Karpas-422 (cell line): ENCODE measurements at regions not wholly inside any gene's neighbourhood (a gene's known extent, or its start where the extent isn't known, plus 50 kb on each side); places are given as distances from the start of the nearest gene placed in this dataset.

Experiments used
- DNase-seq: peaks from one replicate; pipeline ENCODE4 v3.0.0-alpha.2; 2015
- H2AFZ ChIP-seq: fragments of 200-600 bp; sonication (generic); 2 replicates; pipeline ENCODE4 v1.6.1; 2014; ENCODE audit warnings: antibody characterized with exemption, low read length, mixed read lengths
- H3K27ac ChIP-seq: fragments of 200-600 bp; sonication (generic); 2 replicates; pipeline ENCODE4 v1.5.1; 2014; ENCODE audit warnings: mild to moderate bottlenecking, low read length, moderate library complexity
- H3K27me3 ChIP-seq: fragments of 200-600 bp; sonication (generic); 2 replicates; pipeline ENCODE4 v1.6.1; 2014; ENCODE audit warnings: low read length, mixed read lengths
- H3K36me3 ChIP-seq: fragments of 200-600 bp; sonication (generic); 2 replicates; pipeline ENCODE4 v1.6.1; 2014; ENCODE audit warnings: low read length, mixed read lengths; ENCODE audit not compliant: insufficient read depth
- H3K4me1 ChIP-seq: fragments of 200-600 bp; sonication (generic); 2 replicates; pipeline ENCODE4 v1.6.1; 2014; ENCODE audit warnings: mild to moderate bottlenecking, low read length, mixed read lengths
- H3K4me2 ChIP-seq: fragments of 200-600 bp; sonication (generic); 2 replicates; pipeline ENCODE4 v1.6.1; 2014; ENCODE audit warnings: low read length, low read depth, mild to moderate bottlenecking; ENCODE audit not compliant: poor library complexity, severe bottlenecking
- H3K4me3 ChIP-seq: fragments of 200-600 bp; sonication (generic); 2 replicates; pipeline ENCODE4 v1.5.1; 2014; ENCODE audit warnings: mild to moderate bottlenecking, antibody characterized with exemption, low read length, mixed read lengths
- H3K79me2 ChIP-seq: fragments of 200-600 bp; sonication (generic); 2 replicates; pipeline ENCODE4 v1.6.1; 2014; ENCODE audit warnings: mild to moderate bottlenecking, low read length, mixed read lengths
- H3K9ac ChIP-seq: fragments of 200-600 bp; sonication (generic); 2 replicates; pipeline ENCODE4 v1.6.0; 2014; ENCODE audit warnings: low read length
- H3K9me2 ChIP-seq: fragments of 200-600 bp; sonication (generic), shearing (Covaris generic); replicated peaks from 2 replicates; pipeline ENCODE4 v1.6.0; 2014; ENCODE audit warnings: mild to moderate bottlenecking, low read length, moderate library complexity; ENCODE audit not compliant: insufficient read depth
- H3K9me3 ChIP-seq: fragments of 300-700, 200-600 bp; sonication (generic); 2 replicates; pipeline ENCODE4 v1.6.1; 2014; ENCODE audit warnings: low read length, mixed read lengths
- H4K20me1 ChIP-seq: fragments of 200-600 bp; sonication (generic); 2 replicates; pipeline ENCODE4 v1.6.1; 2014; ENCODE audit warnings: mild to moderate bottlenecking, antibody characterized with exemption, low read length, low read depth; ENCODE audit not compliant: insufficient read depth

DNA sequence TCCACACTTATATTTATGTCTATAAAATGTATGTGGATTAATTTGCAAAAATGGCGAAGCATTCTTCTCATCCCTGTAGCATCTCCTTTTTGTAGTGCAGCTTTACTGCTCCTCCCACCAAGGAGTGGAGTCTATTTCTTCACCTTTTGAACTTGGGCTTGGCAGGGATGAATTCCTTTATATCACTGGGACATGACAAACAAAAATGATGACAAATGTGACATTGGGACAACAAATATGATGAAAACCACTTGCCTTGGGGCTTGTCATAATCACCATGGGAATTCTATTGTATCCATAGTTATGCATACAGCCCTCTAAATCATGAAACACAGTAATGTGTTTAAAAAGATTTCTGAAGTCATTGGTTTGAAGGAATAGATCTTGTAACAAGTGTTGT lies 155.0 kb downstream of the TNFSF18 start:
- no peaks in the 10 kb centered on the region for H4K20me1 ChIP-seq
- H3K36me3 ChIP-seq = no peaks in the 10 kb centered on the region
- H3K4me1 ChIP-seq = peaks cover 4% of the 10 kb centered on the region; the same call in 1 of the 2 replicates
- H3K27ac ChIP-seq = no peak overlapping the region
- no peak for DNase-seq
- H3K9me2 ChIP-seq = no peaks in the 10 kb centered on the region
- no peak overlapping the region for H3K9ac ChIP-seq
- H3K4me2 ChIP-seq = no peak overlapping the region
- no peaks in the 10 kb centered on the region for H3K9me3 ChIP-seq
- no peak overlapping the region for H3K4me3 ChIP-seq
- no peaks in the 10 kb centered on the region for H3K79me2 ChIP-seq
- H3K27me3 ChIP-seq = peaks cover 2% of the 10 kb centered on the region; the same call in 1 of the 2 replicates
- H2AFZ ChIP-seq = no peak overlapping the region

GRCh38 chr1:172897738-172898137 lies 153.0 kb downstream of the TNFSF18 start:
- Histone ChIP-seq H3K4me2 (no peak overlapping the region), H3K4me1 (peaks cover 4% of the 10 kb centered on the region; the same call in 1 of the 2 replicates), H3K9me2 (no peaks in the 10 kb centered on the region)

DNA sequence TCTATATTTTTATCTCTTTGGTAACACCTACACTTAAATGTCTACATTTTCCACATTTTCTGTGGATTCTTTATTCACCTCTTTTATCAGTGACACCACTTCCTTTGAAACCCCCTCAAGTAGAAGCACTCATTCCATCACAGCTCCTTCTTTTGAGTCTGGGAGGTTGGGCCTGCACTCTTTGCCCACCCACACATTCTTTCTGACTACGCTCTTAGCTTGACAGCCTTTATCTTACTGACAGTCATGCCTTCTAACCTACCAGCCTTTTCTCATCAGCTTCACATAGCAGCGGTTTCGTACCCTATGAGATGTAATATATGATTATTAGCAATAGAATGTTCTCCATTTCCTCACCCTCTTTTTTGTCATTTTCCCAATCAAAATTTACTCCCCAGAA lies 151.9 kb downstream of the TNFSF18 start:
- DNase-seq = no peak
- Histone ChIP-seq H3K4me3 (no peak overlapping the region), H2AFZ (no peak overlapping the region), H3K79me2 (no peaks in the 10 kb centered on the region), H3K4me2 (no peak overlapping the region), H4K20me1 (no peaks in the 10 kb centered on the region), H3K27me3 (peaks cover 2% of the 10 kb centered on the region; the same call in 1 of the 2 replicates), H3K36me3 (no peaks in the 10 kb centered on the region), H3K9ac (no peak overlapping the region), H3K27ac (no peak overlapping the region), H3K9me2 (no peaks in the 10 kb centered on the region), H3K4me1 (peaks cover 4% of the 10 kb centered on the region; the same call in 1 of the 2 replicates), H3K9me3 (no peaks in the 10 kb centered on the region)

More at GRCh38 chr1:172897738-172898137, 153.0 kb downstream of the TNFSF18 start:
- no peak for DNase-seq
- Histone ChIP-seq H4K20me1 (no peaks in the 10 kb centered on the region), H3K36me3 (no peaks in the 10 kb centered on the region), H3K9me3 (no peaks in the 10 kb centered on the region), H3K4me3 (no peak overlapping the region), H2AFZ (no peak overlapping the region), H3K27ac (no peak overlapping the region), H3K9ac (no peak overlapping the region), H3K79me2 (no peaks in the 10 kb centered on the region), H3K27me3 (peaks cover 2% of the 10 kb centered on the region; the same call in 1 of the 2 replicates)

DNA sequence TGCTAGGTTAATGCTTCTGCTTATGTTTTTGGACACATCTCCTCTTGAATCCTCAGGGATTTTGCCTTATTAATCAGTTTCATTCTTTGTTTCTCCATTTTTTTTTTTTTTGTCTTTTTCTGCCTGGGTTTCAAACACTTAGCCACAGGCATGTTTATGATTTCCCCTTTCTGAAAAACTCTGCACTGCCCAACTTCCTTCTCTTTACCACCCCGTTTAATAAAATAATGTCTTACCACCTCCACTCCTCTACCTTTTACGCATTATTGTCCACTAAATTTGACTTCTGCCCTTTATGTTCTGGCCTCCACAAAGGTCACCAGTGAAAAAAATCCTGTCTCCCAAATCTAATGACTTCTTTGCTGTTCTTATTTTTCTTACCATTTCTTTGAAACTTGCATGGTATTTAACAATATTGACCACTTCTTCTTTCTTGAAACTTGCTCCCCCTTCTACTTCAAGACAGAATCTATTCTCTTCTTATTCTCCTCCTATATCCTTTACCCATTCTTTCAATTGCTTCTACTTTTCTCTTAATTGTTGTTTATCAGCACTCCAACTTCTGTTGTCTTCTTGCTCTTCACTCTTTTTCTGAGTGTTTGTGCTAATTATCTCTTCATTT lies 150.3 kb downstream of the TNFSF18 start:
- no peak for DNase-seq
- no peak overlapping the region for H3K27ac ChIP-seq
- H4K20me1 ChIP-seq = no peaks in the 10 kb centered on the region
- no peaks in the 10 kb centered on the region for H3K27me3 ChIP-seq
- no peak overlapping the region for H3K9ac ChIP-seq
- no peaks in the 10 kb centered on the region for H3K9me3 ChIP-seq
- no peak overlapping the region for H3K4me3 ChIP-seq
- no peaks in the 10 kb centered on the region for H3K36me3 ChIP-seq
- H3K79me2 ChIP-seq = no peaks in the 10 kb centered on the region
- no peaks in the 10 kb centered on the region for H3K4me1 ChIP-seq
- H3K9me2 ChIP-seq = no peaks in the 10 kb centered on the region
- no peak overlapping the region for H3K4me2 ChIP-seq
- no peak overlapping the region for H2AFZ ChIP-seq

DNA sequence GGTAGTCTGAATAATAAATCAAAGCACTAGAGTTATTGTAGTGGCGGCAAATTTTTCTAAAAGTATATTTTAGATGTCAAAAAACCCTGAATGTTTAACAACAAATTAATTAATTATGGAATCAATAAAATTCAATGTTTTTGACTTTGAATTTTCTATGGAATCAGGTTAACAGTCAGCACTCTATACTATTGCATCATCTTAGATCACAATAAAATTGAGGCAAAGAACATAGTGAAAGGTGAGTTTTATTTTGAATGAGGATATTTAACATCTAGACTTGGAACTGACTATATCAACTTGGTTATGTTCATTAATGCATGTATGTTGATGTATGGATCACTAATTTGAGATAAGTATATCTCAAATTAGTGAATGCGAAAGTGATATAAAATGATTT lies 148.5 kb downstream of the TNFSF18 start:
- Histone ChIP-seq H3K36me3 (no peaks in the 10 kb centered on the region), H3K9me3 (no peaks in the 10 kb centered on the region), H3K9me2 (no peaks in the 10 kb centered on the region), H3K27me3 (no peaks in the 10 kb centered on the region), H3K4me2 (no peak overlapping the region), H3K4me1 (peaks cover 7% of the 10 kb centered on the region), H2AFZ (no peak overlapping the region), H4K20me1 (no peaks in the 10 kb centered on the region), H3K79me2 (no peaks in the 10 kb centered on the region), H3K9ac (no peak overlapping the region), H3K27ac (no peak overlapping the region), H3K4me3 (no peak overlapping the region)
- DNase-seq = no peak

DNA sequence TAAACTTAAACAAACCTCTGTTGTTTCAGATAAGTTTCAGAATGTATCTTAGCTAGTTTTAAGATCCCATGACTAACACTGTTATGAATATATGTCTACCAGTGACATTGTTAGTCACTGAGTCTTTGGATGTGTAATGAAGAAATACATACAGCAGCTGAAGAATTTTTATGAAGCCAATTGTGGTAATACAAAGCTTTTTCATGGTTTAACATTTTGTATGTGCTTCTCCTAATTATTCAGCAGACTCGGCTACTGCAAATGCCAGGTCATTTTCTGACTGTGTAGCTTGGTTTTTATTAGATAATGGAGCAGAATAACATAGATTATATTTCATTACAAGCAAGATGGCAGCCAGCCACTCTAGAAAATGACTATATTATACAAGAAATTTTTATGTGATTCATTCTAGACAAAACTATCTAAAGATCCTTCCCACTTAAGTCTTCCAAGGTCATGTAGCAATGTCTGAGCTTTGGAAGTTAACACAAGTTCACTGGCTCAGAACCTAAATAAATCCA lies 147.8 kb downstream of the TNFSF18 start:
- H3K9me2 ChIP-seq = no peaks in the 10 kb centered on the region
- H3K27me3 ChIP-seq = no peaks in the 10 kb centered on the region
- H3K9ac ChIP-seq = no peak overlapping the region
- no peaks in the 10 kb centered on the region for H3K9me3 ChIP-seq
- no peak overlapping the region for H3K27ac ChIP-seq
- no peaks in the 10 kb centered on the region for H3K36me3 ChIP-seq
- H3K4me2 ChIP-seq = no peak overlapping the region
- H3K4me3 ChIP-seq = no peak overlapping the region
- no peak for DNase-seq
- no peaks in the 10 kb centered on the region for H3K79me2 ChIP-seq
- no peaks in the 10 kb centered on the region for H4K20me1 ChIP-seq
- no peak overlapping the region for H2AFZ ChIP-seq
- peaks cover 11% of the 10 kb centered on the region for H3K4me1 ChIP-seq

DNA sequence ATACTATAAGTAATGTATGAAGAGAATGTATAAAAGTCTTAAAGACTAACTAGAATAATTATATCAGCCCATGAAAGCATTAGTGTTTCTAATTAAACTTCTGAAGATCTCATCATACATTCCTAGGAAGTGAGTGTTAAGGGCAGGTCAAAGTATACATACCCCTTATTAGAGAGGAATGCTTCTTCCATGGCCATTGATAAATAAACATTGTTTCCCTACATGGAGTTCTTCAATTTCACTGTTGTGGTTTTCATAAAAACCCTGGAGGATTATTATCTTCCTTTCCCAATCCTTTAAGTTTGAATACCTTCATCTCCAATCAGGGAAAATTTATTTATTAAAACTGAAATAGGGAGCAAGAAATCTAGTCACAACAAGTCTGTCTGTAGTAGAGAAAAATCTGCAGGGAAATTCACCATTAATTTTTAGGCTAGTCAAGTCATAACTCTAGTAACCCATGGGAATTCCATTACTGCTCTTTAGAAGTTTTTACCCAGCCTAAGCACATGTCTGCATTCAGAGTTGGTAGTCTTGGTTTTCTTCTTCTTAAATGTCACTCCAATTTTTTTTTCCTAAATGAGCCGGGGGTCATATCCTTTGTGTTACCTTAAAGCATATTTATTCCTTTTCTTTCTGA lies 147.0 kb downstream of the TNFSF18 start:
- Histone ChIP-seq H3K4me1 (peaks cover 11% of the 10 kb centered on the region), H3K4me3 (no peak overlapping the region), H3K79me2 (no peaks in the 10 kb centered on the region), H3K9ac (no peak overlapping the region), H3K9me2 (no peaks in the 10 kb centered on the region), H3K4me2 (no peak overlapping the region), H3K27ac (no peak overlapping the region), H2AFZ (no peak overlapping the region), H4K20me1 (no peaks in the 10 kb centered on the region), H3K9me3 (no peaks in the 10 kb centered on the region), H3K36me3 (no peaks in the 10 kb centered on the region), H3K27me3 (no peaks in the 10 kb centered on the region)
- no peak for DNase-seq

GRCh38 chr1:172905452-172905851 lies 145.3 kb downstream of the TNFSF18 start:
- H3K36me3 ChIP-seq = no peaks in the 10 kb centered on the region
- no peak for DNase-seq
- H3K4me2 ChIP-seq = no peak overlapping the region
- no peak overlapping the region for H2AFZ ChIP-seq
- no peak overlapping the region for H3K27ac ChIP-seq
- no peak overlapping the region for H3K4me3 ChIP-seq
- no peaks in the 10 kb centered on the region for H3K79me2 ChIP-seq
- H4K20me1 ChIP-seq = no peaks in the 10 kb centered on the region
- no peak overlapping the region for H3K9ac ChIP-seq
- H3K4me1 ChIP-seq = peaks cover 11% of the 10 kb centered on the region
- no peaks in the 10 kb centered on the region for H3K9me2 ChIP-seq
- H3K27me3 ChIP-seq = no peaks in the 10 kb centered on the region
- no peaks in the 10 kb centered on the region for H3K9me3 ChIP-seq
